PC-3 (cell line): ENCODE measurements at regions not wholly inside any gene's neighbourhood (a gene's known extent, or its start where the extent isn't known, plus 50 kb on each side); places are given as distances from the start of the nearest gene placed in this dataset.

Source experiments
- EZH2 ChIP-seq: fragments of 300-600 bp; sonication (generic); IDR thresholded peaks from one replicate; pipeline ENCODE4 v1.6.1; 2017; ENCODE audit warnings: antibody characterized with exemption, mild to moderate bottlenecking, low read length; ENCODE audit not compliant: unreplicated experiment
- TF ChIP-seq, protein P1 (sequence below): fragments of 300-600 bp; sonication (generic); conservative IDR thresholded peaks from 2 replicates; pipeline ENCODE4 v1.5.1; 2017; ENCODE audit warnings: antibody characterized with exemption, low read depth, mild to moderate bottlenecking, low read length

DNA sequence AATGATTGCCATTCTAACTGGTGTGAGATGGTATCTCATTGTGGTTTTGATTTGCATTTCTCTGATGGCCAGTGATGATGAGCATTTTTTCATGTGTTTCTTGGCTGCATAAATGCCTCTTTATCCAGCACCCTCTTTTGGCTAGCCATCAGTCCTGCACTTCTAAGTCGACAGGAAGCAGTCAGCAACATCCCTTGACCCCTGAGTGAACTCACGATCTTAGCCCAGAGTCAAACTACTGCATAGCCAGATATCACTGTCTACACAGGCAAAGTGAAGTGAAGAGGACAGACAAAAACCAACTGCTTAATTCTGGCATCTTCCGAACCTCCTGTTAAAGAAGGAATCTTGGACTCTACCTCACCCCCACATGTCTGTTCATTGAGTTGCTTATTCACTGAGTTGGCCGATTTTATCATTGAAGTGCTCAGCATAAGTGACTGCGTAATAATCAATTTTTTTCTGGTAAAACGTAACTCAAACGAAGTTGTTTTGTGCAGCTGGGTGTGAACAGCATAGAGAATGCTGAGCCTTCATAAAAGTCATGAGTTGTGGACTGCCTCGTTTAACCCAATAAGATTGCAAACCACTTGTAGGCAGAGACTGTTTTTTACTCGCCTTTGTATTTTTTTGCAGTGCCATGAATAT, 304.2 kb downstream of the COG6 start:
- TF ChIP-seq, protein P1, sequence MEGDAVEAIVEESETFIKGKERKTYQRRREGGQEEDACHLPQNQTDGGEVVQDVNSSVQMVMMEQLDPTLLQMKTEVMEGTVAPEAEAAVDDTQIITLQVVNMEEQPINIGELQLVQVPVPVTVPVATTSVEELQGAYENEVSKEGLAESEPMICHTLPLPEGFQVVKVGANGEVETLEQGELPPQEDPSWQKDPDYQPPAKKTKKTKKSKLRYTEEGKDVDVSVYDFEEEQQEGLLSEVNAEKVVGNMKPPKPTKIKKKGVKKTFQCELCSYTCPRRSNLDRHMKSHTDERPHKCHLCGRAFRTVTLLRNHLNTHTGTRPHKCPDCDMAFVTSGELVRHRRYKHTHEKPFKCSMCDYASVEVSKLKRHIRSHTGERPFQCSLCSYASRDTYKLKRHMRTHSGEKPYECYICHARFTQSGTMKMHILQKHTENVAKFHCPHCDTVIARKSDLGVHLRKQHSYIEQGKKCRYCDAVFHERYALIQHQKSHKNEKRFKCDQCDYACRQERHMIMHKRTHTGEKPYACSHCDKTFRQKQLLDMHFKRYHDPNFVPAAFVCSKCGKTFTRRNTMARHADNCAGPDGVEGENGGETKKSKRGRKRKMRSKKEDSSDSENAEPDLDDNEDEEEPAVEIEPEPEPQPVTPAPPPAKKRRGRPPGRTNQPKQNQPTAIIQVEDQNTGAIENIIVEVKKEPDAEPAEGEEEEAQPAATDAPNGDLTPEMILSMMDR, result no peak
- TF ChIP-seq EZH2, result no peak
